SH-SY5Y (cell line): ENCODE measurements at regions not wholly inside any gene's neighbourhood (a gene's known extent, or its start where the extent isn't known, plus 50 kb on each side); places are given as distances from the start of the nearest gene placed in this dataset.

Experiments used
- GATA2 ChIP-seq: IDR thresholded peaks from 2 replicates; pipeline ENCODE4 v1.6.1; 2011; ENCODE audit warnings: mild to moderate bottlenecking, low read depth, low read length
- GATA3 ChIP-seq: IDR thresholded peaks from 2 replicates; pipeline ENCODE4 v1.6.1; 2011; ENCODE audit warnings: low read depth, mild to moderate bottlenecking, low read length, moderate library complexity

DNA sequence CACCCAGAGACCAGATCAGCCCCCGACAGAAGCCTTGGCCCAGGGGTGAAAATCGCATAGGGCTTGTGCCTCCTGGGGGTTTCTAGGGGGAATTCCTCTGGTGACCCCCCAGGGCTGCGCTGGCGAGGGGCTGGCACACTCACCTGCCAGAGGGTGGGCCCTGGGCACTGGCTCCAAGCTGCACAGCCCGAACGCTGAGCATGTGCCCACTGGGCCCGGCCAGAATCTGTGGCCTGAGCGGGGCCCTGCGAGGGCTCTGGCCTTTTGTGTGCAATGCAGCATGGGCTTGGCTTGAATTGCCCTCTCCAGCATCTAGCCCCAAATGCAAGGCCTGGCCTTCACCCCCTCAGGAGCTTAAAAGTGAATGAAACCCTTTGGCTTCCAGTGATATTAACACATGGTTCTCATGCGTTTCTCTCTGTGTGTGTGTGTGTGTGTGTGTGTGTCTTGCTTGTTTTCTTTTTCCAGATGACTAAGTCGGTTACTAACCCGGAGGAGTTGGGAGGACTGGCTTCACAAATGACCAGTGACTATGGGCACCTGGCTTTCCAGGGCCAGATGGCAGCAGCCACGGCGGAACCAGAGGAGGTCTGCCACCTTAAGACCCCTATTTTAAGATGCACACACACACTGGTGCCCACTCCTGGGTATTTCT is 259.1 kb upstream of the TPM1 start:
- TF ChIP-seq GATA3 (no peak), GATA2 (no peak)
